ENCODE measurements at regions not wholly inside any gene's neighbourhood (a gene's known extent, or its start where the extent isn't known, plus 50 kb on each side); places are given as distances from the start of the nearest gene placed in this dataset.

- no peak overlapping the region for H3K27ac ChIP-seq
- TF ChIP-seq CTCF (IDR thresholded peaks at IDR 0.05; ENCODE audit: low read depth, low read length, missing control alignments): no peak
- DNase-seq: no peak
- no peak overlapping the region for H3K4me3 ChIP-seq (ENCODE audit: low read depth, low read length)
- no peaks in the 10 kb centered on the region for H3K27me3 ChIP-seq (replicated peaks)
- in situ Hi-C loops (cut with HindIII; ENCODE audit: low pct_ligation_motif_present, low sequenced_read_pairs): no loop called here
- no peaks in the 10 kb centered on the region for H3K36me3 ChIP-seq (replicated peaks)
Measured at GRCh38 chr10:93146336-93146735, 72.6 kb downstream of the CYP26A1 start.

GRCh38 chr10:93147281-93147680 is 73.6 kb downstream of the CYP26A1 start:
- in situ Hi-C loops (cut with HindIII; ENCODE audit: low pct_ligation_motif_present, low sequenced_read_pairs): no loop called here
- Histone ChIP-seq H3K27me3 (replicated peaks) (no peaks in the 10 kb centered on the region), H3K36me3 (replicated peaks) (no peaks in the 10 kb centered on the region), H3K4me3 (ENCODE audit: low read depth, low read length) (no peak overlapping the region), H3K27ac (no peak overlapping the region)
- DNase-seq: no peak
- no peak for TF ChIP-seq CTCF (IDR thresholded peaks at IDR 0.05; ENCODE audit: low read depth, low read length, missing control alignments)

- Histone ChIP-seq H3K27me3 (replicated peaks) (no peaks in the 10 kb centered on the region), H3K4me3 (ENCODE audit: low read depth, low read length) (no peak overlapping the region), H3K27ac (no peak overlapping the region), H3K36me3 (replicated peaks) (no peaks in the 10 kb centered on the region)
- in situ Hi-C loops (cut with HindIII; ENCODE audit: low pct_ligation_motif_present, low sequenced_read_pairs): no loop called here
- no peak for DNase-seq
- TF ChIP-seq CTCF (IDR thresholded peaks at IDR 0.05; ENCODE audit: low read depth, low read length, missing control alignments): no peak
Measured at GRCh38 chr10:93148476-93148875, 74.8 kb downstream of the CYP26A1 start.

- H3K4me3 ChIP-seq (ENCODE audit: low read depth, low read length): no peak overlapping the region
- no peak overlapping the region for H3K27ac ChIP-seq
- no peaks in the 10 kb centered on the region for H3K36me3 ChIP-seq (replicated peaks)
- TF ChIP-seq CTCF (IDR thresholded peaks at IDR 0.05; ENCODE audit: low read depth, low read length, missing control alignments): no peak
- peak; percentile 18 for DNase-seq
- no peaks in the 10 kb centered on the region for H3K27me3 ChIP-seq (replicated peaks)
- in situ Hi-C loops (cut with HindIII; ENCODE audit: low pct_ligation_motif_present, low sequenced_read_pairs): no loop called here
Measured at GRCh38 chr10:93149761-93150160, 76.1 kb downstream of the CYP26A1 start.

GRCh38 chr10:93150289-93150688 is 76.6 kb downstream of the CYP26A1 start:
- H3K36me3 ChIP-seq (replicated peaks): no peaks in the 10 kb centered on the region
- no peak for DNase-seq
- in situ Hi-C loops (cut with HindIII; ENCODE audit: low pct_ligation_motif_present, low sequenced_read_pairs): no loop called here
- no peaks in the 10 kb centered on the region for H3K27me3 ChIP-seq (replicated peaks)
- H3K4me3 ChIP-seq (ENCODE audit: low read depth, low read length): no peak overlapping the region
- no peak overlapping the region for H3K27ac ChIP-seq
- no peak for TF ChIP-seq CTCF (IDR thresholded peaks at IDR 0.05; ENCODE audit: low read depth, low read length, missing control alignments)

- Histone ChIP-seq H3K27me3 (replicated peaks) (no peaks in the 10 kb centered on the region), H3K4me3 (ENCODE audit: low read depth, low read length) (no peak overlapping the region), H3K27ac (no peak overlapping the region), H3K36me3 (replicated peaks) (no peaks in the 10 kb centered on the region)
- in situ Hi-C loops (cut with HindIII; ENCODE audit: low pct_ligation_motif_present, low sequenced_read_pairs): no loop called here
- no peak for TF ChIP-seq CTCF (IDR thresholded peaks at IDR 0.05; ENCODE audit: low read depth, low read length, missing control alignments)
- no peak for DNase-seq
Measured at GRCh38 chr10:93150990-93151547, 77.4 kb downstream of the CYP26A1 start.
